SKM-1 (cell line): ENCODE measurements at regions not wholly inside any gene's neighbourhood (a gene's known extent, or its start where the extent isn't known, plus 50 kb on each side); places are given as distances from the start of the nearest gene placed in this dataset.
A peak's percentile ranks its signal among the peaks of the same experiment; 100 is the strongest.

ENCODE experiments used
- DNase-seq: peaks from one replicate; lab custom pipeline; 2025; ENCODE audit not compliant: unreplicated experiment; lab: John Stamatoyannopoulos, UW

DNA sequence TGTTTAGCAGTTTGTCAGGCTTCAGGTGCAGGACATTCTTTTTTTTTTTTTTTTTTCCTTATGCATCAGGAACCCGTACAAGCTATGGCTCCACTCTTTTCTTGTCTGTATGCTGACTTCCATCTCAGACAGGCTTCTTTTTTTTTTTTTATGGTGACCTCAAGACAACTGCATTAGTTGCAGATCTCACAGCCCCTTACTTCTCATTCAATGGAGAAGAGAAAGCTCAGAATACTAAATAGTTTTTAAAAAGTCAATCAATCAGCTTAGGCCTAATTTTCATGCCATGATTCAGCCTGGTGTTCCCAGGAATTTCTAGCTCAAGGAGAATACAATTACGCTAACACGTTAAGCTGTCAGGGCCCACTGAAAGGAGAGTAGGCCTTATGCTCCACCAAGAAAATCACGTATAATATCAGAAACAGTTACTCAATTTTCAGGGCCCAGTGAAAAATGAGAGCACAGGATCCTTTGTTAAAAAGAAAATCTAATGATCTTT lies 1596.0 kb upstream of the MIR17HG start:
- DNase-seq = no peak

DNA sequence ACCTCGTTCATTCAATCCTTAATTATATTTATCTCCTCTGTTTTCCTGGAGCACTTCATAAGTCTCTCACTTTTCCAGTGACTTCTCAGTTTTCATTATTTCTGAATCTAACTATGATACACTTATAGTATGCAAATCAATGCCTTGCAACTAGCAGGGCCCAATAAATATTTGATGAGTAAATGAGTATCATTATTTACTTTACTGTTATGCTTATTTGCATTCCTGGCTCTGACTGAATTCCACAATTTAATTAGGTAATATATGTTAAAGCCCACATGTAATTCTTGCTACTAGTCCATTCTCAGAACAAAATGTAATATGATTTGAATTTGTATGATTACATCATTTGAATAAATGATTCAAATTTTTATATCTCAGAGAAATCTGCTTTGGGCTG lies 1595.1 kb upstream of the MIR17HG start:
- DNase-seq = no peak

DNA sequence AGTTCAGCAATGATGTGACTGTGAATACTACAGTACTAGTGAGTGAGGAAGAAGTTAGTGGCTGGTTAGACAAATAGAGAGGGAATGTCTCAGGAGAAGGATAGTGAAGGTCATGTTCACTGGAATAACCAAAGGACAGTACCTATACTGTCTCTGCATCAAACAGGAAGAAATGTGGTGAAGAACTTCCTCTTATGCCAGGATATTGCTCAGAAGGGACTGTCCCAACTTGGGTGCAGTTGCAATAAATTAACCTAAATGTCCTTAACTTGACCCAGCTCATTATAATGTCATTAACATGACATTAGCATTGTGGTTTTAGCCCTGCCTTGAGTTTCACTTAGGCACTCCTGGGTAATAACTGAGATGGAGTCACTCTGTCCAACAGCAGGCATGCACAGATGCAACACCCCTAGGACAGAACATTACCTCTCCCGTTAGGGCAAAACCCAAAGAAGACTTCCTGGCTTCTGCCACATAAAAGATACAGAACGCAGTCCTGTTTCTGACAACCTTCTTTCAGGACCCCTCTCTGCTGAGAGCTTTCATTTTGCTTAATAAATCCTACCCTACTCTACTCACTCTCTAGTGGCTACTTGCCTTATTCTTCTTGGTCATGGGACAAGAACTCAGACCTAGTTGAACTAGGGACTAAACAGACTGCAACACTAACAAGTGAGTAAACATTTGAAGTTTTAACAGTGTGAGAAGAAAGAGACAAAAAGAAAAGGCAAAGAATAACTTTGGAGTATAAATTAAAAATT lies 1591.6 kb upstream of the MIR17HG start:
- DNase-seq = peak; percentile 11

DNA sequence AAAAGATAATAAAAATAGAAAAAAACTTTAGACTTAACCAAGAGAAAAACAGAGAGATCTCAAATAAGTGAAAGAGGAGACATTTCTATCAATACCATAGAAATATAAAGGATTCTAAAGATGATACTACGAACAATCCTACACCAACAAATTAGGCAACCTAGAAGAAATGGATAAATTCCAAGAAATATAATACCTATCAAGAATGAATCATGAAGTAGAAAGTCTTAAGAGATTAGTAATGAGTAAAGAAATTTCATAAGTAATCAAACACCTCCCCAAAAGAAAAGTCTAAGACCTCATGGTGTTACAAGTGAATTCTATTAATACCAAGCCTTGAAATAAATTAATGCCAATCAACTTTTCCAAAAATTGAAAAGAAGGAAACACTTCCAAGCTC lies 1584.5 kb upstream of the MIR17HG start:
- no peak for DNase-seq

DNA sequence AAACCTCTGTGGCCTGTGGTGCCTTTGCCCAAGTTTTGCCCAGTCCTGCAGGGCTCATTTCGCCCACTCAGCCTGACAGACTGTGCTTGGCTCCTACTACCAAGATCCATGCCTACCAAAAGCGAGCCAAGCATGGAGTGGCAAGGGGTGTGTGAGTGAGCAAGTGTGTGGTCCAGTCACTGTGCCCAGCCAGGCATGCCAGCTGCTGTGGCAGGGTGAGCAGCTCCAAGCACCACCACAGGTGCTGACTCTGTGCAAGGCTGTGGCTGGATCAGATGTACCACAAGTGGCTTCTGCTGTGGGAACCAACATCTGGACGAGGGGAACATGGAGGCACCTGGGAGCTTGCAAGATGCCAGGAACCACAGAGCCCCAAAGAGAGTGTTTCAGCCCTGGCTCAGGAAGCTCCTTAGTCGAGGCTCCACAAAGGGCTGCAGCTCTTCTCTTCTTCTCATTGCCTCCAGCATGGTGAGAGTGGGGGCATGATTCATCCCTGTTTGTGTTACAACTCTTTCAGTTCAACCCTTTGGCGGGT lies 1564.2 kb upstream of the MIR17HG start:
- DNase-seq = no peak

DNA sequence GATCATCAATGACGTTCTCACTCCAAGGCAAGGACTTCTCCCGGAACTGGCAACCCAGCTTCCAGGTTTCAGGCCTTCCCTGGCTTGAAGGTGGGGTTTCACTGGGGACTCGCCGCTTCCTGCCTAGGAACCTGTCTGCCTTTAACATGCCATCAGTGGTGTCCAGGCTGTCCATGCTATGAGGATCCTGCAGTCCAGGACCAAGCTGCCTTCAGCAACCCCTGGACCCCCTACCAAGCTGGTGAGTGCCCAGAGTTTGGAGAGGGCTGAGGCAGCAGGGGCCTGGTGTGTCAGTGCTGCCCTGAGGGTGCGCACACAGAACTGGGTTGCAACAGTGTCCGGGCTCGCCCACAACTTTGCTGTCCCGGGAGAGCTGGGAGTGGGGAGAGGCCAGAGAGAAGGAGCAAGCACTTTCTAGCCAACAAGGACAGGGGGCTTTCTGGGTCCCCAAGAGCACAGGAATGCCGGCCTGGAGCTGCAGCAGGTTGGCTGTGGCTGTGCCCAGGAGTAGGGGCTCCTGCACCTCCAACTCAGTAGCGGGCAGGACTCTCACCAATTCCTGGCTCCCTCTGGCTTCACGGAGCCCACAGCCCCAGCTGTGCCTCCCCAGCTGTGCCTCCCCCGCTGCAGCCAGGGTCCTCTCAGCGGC lies 1563.2 kb upstream of the MIR17HG start:
- DNase-seq = no peak

DNA sequence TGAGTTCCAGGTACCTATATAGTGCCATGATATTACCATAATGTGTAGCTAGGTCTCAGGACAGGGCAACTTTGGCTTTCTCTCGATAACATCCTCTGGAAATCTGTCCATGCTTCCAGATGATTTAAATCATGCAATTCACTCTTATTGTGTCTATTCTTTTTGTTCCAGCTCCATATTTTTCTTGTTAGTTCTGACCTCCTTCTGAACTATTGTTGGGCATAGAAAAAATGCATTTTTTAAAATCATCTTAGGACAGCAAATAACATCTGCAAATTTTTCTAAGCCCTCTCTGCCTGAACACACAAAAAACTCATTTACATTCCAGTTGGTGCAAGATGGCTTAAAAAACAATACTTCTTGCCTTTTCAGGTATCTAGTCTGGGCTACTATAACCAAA lies 1561.0 kb upstream of the MIR17HG start:
- DNase-seq = no peak

DNA sequence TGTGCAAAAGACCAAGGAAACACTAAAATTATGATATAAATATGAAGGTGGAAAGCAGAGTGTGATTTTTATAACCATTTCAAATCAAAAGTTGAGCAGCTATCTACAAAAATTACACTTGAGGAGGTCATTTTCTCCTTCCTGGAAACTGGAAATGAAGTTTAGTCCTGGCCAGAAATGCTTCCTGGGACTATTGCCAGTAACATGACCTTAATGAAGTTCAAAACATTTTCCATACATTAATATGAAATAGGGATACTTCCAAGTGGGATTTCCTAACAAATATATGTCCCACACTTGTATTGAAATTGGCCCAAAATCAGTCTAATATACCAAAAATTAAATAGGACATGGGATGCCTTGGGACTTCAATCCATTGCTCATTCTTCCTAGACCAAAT lies 1556.8 kb upstream of the MIR17HG start:
- no peak for DNase-seq

DNA sequence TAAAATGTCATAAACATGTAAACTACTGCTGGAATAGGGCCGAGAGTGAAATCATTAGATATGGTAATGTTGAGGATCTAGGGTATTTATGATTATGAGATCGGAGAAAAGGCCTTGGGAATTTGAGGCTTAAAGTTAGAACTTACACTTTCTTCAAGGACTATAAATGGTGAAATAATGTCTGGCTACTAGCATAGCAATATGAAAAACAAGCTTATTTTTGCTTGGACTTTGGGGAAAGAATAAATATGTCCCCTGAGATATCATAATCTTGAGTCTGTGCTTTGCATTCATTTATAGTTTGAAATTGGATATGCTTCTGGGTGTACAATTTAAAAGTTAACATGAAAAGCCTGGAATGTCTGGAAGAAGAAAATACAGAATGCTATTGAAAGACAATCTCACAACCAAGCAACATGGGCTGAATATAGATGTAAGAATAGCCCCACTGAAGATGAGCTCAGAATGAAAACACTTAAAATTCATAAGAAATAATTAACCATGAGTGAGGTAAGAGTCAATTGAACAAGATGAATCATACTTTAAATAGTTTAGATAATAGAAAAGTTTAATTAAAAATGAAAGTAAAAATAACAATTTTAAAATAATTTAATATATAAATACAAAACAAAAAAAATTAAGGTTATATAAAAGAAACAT lies 1555.4 kb upstream of the MIR17HG start:
- no peak for DNase-seq

DNA sequence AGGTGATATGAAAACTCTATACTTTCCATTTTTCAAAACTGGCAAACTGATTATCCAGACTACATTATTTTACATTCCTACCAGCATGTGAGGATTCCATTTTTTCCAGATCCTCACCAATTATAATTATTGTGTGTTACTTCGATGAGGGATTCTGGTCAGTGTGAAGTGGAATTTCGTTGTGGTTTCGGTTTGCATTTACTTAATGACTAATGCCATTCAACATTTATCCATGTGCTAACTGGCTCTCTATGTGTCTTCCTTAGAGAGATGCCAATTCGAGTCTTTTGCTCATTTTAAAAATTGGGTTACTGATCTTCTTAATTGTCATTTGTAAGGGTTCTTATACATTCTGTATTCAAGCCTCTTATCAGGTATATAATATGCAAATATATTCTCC lies 1551.3 kb upstream of the MIR17HG start:
- DNase-seq = no peak

DNA sequence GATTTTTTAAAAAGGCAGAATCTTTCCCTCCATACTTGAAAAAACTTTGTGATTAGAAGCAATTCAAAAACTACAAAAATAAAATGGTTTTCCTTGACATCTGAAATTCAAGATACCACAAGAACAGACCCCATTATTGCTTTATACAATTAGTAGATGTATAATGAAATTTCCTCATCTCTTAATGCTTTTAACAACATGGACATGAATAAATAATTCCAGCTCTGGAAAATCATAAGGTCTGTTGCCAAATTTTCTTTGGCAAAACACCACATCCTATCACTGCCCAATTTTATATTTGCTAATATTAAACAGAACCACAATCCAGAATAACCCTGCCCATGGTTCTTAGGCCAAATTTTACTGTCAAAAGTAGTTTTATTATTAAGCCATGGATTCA lies 1543.6 kb upstream of the MIR17HG start:
- no peak for DNase-seq

DNA sequence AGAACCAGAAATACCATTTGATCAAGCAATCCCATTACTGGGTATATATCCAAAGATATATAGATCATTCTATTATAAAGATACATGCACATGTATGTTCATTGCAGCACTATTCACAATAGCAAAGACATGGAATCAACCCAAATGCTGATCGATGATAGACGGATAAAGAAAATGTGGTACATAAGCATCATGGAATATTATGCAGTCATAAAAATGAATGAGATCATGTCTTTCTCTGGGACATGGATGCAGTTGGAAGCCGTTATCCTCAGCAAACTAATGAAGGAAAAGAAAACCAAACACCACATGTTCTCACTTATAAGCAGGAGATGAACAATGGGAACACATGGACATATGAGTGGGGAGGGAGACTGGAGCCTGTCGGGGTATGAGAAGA lies 1540.9 kb upstream of the MIR17HG start:
- DNase-seq = no peak

DNA sequence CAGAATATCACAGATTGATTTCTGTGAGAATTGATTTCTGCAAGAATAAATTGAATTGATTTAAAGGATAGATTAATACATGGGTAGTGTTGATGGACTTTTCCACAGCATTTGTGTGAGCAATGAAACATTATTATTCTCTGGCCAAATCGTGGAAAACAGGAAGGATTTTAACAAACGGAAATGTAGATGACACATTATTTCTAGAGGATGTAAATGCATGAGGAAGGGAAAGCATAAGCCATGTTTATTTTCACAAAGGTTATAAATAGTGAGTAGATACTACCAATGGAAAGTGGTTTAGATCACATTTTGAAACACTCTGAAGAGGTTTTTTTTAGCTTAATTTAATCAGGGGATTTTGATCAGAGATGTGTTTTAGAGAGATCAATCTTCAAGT lies 1534.6 kb upstream of the MIR17HG start:
- DNase-seq = no peak

DNA sequence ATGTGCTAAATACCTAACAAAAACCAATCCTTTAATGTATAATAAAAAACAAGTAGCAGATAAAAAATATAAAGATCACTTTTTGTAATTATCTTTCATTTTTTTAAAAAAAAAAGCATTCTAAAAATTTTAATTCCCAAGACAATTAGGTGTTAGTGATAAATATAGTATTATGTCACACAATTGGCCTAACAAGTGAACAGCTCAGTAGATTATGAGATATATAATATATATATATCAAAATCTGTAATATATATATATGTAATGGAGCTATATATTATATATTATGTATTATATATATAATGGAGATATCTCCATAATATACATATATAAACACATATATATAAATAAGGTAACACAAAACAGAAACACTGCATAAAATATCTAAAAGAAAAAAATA lies 1531.1 kb upstream of the MIR17HG start:
- DNase-seq = no peak

DNA sequence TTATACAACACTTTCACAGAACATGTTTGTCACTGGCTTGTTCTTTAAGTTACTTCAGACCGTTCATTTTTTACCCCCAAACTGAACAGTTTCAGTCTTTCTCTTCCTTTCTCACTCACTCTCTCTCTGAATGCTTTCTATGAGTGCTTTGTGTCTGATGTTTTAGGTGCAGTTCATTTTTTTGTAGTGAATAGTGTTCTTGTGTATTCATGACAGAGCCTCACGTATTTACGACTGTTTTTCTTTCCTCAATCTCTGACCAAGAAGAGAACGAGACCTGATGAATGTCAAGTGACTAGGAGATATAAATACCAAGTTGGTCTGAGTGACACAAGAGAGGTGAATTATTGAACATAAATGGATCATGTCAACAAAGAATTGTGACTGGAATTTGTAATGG lies 1525.0 kb upstream of the MIR17HG start:
- no peak for DNase-seq

DNA sequence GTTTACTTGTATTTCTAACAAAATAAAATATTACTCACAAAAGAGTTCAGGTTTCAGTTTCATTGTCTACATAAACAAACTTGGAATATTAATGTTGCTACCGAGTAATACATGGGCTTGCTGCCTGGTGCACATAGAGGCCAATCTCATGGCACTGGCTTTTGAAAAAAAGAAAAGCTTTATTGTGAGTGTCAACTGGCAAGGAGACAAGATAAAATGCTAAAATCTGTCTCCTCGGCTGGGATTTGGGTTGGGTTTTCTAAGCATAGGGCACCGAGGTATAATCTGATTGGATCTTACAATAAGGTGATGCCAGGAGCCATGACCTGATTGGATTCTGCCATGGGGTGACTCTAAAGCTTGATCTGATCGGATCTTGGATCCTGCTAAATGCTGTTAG lies 1519.9 kb upstream of the MIR17HG start:
- DNase-seq = no peak

DNA sequence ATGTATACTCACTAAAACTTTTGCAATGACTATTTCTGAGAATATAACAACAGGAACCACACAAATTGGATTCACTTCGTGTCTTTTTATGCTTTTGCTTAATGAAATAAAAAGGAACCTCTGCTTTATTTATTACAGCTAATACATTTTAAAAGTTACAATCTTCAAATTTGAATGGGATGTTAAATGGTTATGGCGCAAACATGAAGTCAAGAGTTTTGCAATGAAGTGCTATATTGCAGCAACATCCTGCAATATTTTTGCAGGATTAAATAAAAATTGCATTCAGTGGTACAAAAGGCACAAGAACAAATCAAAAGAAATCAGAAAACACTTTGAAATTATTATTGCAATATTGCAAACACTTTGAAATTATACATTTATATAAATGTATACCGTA lies 1519.0 kb upstream of the MIR17HG start:
- DNase-seq = no peak

DNA sequence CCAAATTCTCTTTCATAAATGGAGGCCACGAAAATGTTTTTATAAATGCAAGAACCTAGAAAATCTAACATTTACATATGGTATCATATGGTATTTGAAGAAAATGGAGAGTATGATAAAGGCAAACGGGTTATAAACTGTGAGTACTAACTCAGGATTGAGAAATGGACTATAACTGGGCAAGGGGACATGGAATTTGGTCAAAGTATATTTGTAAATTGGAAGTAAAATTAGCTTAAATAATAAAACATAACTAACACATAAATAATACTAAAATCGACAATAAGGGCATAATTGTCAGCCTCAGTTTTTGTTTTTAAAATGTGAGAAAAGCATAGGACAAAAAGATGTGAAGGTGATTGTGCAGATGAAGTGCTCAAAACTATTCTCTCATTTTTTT lies 1516.3 kb upstream of the MIR17HG start:
- DNase-seq = no peak

DNA sequence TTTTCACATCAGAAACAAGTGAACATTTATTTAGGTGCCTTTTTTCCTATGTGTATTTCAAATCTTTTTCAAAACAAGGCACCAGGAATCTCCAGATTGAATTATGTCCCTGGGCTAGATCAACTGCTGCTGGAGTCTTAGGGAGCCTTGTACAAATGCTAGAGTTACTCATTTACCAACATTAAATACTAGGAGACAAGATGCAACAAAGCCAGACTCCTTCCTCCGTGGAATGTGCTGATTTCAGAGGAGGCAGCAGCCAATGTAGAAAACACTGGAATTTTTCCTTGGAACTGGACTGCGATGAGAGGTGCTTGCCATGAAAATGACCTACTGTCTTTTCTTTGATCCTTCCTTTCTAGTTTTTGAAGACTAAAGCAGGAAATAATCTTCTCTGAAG lies 1514.7 kb upstream of the MIR17HG start:
- no peak for DNase-seq

DNA sequence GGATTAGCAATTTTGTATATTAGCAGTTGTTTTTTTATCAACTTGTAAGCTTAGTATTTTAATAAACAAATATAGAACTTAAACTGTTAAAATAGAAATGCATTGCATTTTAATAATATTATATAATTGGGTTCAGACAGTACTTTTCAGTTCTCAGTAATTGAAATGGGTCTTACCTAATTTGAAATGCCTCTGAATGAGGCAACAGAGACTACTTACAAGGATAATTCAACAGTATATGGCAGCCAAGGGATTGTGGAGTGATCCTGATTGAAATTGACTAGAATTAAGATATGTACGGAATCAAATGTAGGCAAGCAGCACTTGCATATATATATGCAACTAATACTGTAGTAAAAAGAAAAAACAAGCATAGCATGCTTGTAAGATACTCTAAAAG lies 1503.9 kb upstream of the MIR17HG start:
- DNase-seq = no peak

DNA sequence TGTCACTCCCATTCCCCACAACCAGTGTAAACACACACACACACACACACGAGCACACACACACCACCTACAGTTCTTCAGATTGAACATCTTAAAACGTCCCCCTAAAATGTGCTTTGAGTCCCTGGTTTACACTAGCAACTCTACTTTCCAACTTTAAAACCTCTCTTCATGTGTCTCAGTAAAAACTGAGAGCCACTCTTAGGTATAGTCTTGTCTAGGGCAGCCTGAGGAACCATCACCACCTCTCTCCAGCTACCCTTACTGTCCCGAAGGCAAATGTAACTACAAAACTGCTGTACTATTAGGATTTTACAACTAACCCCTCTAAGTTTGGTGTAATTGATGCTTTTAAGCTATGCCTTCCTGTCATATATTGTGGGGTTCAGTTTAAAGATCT lies 1501.6 kb upstream of the MIR17HG start:
- DNase-seq = no peak
